ENCODE measurements at regions not wholly inside any gene's neighbourhood (a gene's known extent, or its start where the extent isn't known, plus 50 kb on each side); places are given as distances from the start of the nearest gene placed in this dataset.

GRCh38 chr4:4643306-4643705 lies 101.5 kb upstream of the STX18 start:
- no peak for TF ChIP-seq CTCF (conservative IDR thresholded peaks at IDR 0.05; ENCODE audit: low read depth, low read length)
- TF ChIP-seq EZH2 (IDR thresholded peaks at IDR 0.05; ENCODE audit: borderline replicate concordance, low read depth, low read length, poor library complexity, severe bottlenecking), result no peak
